ENCODE measurements at regions not wholly inside any gene's neighbourhood (a gene's known extent, or its start where the extent isn't known, plus 50 kb on each side); places are given as distances from the start of the nearest gene placed in this dataset.

DNA sequence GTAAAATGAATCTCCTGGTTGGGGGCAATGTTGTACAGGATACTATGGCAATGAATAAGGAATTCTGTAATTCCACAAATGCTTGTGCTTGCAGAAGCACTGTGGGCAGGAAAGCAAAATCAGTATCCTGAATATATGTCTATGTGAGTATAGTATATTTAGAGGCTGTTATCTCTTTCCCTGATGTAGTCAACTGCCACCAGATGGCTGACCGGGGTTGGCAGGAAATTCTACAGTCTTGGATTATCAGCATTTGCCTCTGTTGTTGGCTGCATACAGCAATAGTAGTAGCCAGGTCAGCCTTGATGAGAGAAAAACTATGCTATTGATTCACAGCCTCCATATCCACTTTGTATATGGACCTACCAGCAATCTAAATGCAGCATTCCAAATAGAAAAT, 425.1 kb upstream of the JAG1 start:
- TF ChIP-seq, protein P1, sequence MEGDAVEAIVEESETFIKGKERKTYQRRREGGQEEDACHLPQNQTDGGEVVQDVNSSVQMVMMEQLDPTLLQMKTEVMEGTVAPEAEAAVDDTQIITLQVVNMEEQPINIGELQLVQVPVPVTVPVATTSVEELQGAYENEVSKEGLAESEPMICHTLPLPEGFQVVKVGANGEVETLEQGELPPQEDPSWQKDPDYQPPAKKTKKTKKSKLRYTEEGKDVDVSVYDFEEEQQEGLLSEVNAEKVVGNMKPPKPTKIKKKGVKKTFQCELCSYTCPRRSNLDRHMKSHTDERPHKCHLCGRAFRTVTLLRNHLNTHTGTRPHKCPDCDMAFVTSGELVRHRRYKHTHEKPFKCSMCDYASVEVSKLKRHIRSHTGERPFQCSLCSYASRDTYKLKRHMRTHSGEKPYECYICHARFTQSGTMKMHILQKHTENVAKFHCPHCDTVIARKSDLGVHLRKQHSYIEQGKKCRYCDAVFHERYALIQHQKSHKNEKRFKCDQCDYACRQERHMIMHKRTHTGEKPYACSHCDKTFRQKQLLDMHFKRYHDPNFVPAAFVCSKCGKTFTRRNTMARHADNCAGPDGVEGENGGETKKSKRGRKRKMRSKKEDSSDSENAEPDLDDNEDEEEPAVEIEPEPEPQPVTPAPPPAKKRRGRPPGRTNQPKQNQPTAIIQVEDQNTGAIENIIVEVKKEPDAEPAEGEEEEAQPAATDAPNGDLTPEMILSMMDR (conservative IDR thresholded peaks at IDR 0.05; ENCODE audit: low read depth, low read length): peak; percentile 31
- TF ChIP-seq NFE2L2 (IDR thresholded peaks at IDR 0.05; ENCODE audit: low read depth, low read length) (no peak), POLR2A (IDR thresholded peaks at IDR 0.05; ENCODE audit: low read depth, low read length) (no peak), RFX5 (IDR thresholded peaks at IDR 0.05; ENCODE audit: low read depth, low read length) (no peak)
